Activated CD4-positive, alpha-beta T cell treated with anti-CD3 and anti-CD28 coated beads for 24 hours (primary cell): ENCODE measurements at regions not wholly inside any gene's neighbourhood (a gene's known extent, or its start where the extent isn't known, plus 50 kb on each side); places are given as distances from the start of the nearest gene placed in this dataset.
"Not testable (repeated sequence)": the region's sequence is repeated elsewhere in the genome, so short reads cannot be mapped to it uniquely, and the experiment has no call there.

Experiments
- DNase-seq, 2 donors: peaks; one replicate each; pipeline ENCODE4 v3.0.0-alpha.2; 2020; ENCODE audit warnings: low read depth in 2 of 2

DNA sequence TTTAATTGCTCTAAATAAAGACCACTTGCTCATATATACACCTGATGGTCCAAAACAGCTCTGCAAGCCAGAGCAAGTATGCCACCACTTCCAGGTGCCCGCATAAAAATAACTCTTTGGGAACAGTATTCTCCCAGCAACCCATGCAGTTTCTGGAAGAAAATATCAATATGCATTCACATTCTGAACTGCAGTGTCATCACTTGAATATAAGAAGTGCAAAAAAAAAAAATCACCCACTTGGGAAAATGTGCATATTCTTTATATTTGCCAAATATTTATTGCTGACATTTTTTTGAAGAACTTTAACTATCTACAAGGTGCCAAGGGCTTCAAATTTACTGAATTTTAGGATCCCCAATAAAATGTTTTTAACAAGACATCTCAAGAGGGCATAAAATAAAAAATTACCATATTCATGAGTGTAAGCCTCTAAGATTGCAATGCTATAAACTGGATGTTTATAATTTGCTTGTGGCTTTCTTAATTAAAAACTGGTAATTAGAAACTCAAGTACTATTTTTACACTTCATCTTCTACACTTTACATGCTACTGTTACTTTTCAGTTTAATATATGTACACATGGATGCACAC is 360.6 kb upstream of the HNRNPA3 start:
- DNase-seq = no peak

DNA sequence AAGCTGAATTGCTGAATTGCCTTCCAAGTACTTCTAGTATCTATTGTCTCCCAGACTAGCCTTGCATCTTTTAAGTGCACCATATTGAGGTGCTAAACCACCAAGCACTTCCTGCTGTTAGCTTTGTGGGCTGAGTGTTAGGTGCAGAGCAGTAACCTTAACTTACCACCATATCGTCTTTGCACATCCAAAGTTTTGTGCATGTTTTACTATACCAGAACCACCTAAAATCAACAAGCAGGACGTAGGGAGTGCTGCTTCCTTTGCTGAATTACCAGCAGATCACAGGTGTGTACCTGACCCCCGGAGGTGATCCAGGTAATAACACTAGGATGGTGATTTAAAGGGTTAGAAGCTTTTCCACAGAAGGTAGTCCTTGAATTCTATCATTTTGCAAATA is 359.9 kb upstream of the HNRNPA3 start:
- no peak for DNase-seq

DNA sequence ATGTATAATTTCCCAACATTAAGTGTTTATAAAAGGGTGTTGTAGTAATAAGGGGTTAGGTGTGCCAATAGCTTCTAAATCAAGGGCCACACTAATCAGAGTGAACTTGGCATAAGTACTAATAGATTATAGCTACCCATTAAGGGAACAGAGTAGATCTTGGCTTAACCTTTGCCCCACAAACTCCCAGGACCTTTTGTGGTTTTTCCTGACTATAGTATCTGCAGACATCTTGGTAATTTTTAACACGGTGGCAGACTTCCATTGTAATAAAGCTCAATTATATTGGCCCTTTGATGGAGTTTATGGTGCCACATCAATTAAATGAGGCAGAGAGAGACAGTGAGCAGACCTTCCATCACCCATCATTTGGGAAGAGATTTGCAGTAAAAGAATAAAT is 358.5 kb upstream of the HNRNPA3 start:
- DNase-seq = no peak

DNA sequence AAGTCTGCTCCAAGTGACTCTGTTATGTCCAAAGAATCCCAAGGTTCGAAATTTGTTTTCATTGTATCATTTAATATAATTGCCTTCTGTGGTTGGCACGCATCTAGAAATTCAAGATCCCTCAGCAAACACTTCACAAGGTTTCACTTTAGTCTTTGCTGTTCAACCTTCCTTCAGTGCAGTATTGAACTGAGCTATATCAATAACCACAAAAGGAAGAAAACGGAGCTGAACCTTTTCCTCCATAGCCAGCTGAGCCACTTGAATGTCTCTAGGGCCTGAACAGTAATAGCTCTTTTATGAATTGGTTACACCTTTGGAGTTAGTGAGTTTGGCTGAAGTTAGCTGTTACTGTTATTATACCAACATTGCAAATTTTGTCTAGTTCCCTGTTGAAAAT is 357.7 kb upstream of the HNRNPA3 start:
- no peak for DNase-seq

DNA sequence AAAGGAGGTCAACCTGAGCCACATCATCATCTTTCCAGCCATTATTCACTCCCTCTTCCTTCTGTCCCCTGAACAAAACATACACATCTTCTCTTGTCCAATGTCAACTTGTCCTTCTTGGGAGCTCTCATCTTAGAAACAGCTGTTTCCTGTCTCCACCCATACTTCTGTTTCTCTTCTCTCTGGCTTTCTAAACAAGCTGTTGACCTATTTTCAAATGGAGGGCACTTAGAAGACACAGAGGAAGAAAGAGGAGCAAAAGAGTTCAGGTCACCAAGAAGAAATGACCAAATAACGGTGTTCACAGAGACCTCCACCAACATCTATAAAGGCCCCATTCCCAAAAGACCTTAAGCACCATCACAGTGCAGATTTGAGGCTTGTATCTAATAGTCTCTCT is 355.9 kb upstream of the HNRNPA3 start:
- no peak for DNase-seq

DNA sequence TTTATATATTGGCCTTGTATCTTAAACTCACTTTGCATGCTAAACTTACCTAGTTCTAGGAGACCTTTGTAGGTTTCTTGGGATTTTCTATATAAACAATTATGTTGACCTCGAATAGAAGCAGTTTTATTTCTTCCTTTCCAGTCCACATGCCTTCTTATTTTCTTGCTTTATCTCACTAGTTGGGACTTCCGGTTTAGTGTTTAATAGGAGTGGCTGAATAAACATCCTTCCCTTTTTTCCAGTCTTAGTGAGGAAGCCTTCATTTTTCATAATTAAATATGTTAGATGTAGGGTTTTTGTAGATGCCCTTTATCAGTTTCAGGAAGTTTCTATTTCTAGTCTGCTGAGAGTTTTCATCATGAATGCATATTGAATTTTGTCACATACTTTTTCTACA is 347.3 kb upstream of the HNRNPA3 start:
- DNase-seq = no peak

DNA sequence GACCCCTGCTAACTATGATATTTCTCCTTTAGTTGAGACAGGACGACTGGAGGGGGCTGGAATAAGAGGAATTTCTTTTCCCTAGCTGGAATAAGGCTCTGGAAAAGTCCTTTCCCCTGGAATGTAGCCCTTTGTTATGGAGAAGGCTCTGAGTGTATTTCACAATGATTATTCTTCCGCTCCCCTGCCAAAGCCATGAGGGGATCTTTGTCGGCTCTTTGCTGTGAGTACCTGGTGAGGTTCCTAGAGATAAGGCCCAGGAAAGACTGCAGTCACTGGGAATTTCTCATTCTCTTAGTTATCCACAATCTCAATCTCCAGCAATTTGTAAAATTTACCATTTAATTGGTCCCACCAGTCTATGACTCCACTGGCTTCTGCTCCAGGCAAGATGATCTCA is 340.2 kb upstream of the HNRNPA3 start:
- DNase-seq = no peak

DNA sequence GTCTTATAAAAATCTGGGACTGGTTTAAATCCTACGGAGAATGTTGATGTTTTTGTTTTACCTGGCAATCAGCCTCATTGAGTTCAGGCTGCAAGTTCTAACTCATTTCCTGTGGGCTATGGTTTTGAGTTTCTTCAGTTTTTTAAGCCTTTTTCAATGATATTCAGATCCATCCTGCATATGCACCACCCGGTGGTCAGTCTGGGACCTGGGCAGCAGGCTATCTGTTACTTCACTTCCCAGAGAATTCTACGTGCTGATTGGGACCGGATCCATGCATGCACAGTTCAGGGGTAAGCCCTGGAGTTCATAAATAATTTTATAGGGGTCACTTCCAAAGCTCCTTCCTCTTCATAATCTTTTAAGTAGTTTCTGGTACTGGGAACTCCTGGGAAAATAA is 339.2 kb upstream of the HNRNPA3 start:
- DNase-seq = no peak

DNA sequence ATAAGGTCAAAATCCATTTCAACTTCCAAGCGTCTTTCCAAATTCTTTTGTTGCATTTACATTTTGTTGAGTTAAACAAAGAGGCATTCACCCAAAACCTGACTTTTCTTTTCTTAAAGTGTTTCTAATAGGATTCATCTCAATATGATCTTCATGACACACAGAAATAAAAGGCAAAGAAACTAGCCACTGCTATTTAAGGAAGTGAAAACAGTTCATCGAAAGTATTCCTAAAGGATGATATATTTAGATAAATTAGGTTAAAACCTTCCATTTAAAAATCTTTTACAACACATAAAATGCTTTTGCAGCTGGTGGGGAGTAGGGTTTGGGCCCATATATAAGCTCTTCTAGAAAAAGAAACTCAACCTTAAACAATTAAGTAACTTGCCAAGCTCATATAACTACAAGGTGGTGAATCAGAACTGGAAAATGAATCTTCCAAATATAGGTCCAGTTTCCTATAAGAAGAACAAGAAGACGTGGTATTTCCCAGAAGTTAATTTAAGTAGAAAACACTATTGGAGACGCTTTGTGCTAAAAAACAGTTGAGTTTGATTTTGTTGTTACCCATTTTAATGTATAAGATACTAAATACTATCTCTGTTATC is 336.0 kb upstream of the HNRNPA3 start:
- DNase-seq = no peak

DNA sequence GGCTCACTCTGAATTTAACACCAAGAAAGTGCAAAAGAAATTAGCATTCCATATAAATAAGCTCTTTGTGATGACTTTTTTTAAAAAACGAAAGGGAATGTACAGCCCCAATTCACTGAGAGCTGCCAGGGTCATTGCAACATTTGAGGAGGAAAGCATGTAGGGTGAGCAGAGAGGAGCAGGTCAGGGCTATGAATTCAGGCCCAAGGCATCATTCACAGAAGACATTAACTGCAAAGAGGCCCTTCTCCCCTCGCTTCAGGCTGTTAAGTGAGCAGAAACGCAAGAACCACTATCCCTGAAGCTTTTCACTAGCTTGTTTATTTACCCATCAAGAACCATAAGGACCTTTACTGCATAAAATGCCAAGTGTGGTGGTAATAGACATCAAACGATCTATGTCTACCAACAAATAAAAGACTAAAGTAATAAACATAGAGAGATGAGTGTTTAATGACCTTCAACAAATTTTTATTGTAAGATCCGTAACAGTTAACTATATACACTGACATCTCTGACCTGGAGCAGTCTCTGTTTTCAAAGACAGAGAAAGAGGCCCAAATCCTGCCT is 333.1 kb upstream of the HNRNPA3 start:
- DNase-seq = no peak

DNA sequence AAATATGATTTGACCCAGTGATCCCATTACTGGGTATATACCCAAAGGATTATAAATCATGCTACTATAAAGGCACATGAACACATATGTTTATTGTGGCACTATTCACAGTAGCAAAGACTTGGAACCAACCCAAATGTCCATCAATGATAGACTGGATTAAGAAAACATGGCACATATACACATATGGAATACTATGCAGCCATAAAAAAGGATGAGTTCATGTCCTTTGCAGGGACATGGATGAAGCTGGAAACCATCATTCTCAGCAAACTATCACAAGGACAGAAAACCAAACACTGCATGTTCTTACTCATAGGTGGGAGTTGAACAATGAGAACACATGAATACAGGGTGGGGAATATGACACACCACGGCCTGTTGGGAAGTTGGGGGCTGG is 330.5 kb upstream of the HNRNPA3 start:
- DNase-seq = not testable (repeated sequence)

DNA sequence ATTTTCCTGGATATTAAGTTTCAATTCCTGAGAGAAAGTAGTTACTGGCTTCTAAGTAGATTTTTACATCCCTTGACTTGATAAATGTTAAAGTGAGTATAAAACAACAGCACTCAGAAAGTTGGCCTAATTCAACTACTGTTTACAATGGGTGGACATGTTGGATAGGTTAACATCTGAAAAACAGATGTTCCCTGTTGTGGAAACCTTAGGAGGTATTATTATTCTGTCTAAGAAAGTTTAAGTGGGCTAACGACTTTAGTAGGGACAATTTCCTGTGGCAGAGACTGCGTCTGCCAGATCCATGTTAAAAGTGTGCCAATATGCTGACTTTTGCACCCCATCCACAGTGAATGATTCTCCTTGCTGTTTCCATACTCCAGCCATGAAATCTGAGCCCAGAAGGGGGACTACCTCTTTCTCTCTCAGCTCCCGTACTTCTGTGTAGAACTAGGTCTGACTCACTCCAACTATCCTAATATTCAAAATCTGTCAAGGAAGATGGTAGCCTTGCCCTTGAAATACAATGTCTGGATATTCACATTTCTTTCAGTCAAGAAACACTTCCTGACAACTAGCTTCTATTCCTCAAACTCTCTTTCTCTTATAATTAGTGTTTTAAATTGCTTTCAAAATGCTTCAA is 327.5 kb upstream of the HNRNPA3 start:
- DNase-seq = no peak

DNA sequence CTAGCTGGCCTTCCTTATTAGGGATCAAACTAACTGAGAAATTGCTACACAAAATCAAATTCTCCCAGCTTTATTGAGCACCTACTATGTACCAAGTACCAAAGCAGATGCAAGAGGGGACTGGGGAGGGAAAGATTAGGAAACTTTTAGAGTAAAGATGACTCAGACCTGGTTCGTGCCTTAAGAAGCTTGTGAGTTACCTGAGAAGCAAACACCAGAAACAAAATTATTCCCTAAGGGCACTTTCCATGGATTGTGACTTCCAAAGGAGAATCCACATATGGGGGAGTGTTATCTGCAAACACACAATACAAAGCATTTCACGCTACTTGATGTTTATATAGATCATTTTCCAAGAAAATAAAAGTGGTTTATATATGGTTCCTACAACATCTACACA is 326.9 kb upstream of the HNRNPA3 start:
- no peak for DNase-seq

DNA sequence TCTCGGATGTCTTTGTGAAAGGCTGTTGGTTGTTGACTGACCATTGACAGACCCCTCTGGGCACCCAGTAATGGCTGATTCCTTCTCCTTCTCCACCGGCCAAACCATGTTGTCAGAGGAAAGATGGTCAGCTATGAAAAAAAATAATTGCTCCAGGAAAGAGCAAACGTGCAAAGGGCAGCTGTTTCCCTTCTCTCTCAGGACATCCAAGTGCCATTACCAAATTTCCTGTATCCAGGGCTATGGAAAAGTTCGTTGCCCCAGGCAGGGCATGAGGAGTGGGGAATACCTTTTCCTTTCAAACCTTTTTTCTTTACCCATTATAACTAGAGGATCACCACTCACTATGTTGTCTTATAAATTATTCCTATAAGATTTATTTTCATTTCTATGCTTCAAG is 321.5 kb upstream of the HNRNPA3 start:
- DNase-seq = no peak

DNA sequence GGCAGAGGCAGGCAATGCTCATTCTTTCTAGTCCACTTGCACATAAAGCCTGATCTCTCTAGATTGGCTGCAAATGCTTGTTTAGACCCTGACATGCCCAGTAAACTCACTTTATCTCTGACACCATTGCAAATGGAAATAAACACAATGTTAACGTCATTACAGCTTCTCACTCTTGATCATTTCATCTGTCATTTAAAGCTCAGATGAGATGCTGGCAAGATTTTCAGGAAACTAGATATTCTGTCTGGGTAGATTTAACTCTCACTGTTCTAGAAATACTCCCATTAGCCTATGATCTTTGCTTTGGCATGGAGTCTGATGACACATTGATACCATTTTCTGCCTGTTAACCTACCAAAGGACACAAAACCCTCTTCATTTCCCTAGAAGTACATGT is 320.7 kb upstream of the HNRNPA3 start:
- DNase-seq = no peak

DNA sequence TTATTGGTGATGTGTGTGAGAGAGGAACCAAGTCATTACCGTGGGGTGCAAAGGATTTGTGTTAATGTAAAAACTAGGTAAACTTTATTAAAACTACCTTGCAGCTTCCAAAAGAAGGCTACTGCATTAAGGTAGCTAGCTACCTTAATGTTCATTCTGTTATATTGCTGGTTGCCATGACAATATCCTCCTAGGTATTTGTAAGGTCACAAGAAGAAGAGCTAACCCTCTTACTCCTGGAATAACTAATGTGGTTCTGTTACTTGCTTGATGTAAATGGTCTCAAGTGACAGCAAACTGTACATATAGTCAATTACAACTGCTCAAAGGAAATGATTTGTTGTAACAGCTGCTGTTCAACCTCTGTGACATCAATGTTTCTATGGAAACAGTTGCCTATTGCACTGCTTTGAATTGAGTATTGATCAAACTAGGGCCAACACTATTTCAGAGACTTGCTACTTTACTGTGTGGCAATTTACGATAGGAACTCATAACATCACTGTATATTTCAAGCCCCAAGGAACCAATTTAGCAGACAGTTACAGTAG is 319.8 kb upstream of the HNRNPA3 start:
- no peak for DNase-seq

DNA sequence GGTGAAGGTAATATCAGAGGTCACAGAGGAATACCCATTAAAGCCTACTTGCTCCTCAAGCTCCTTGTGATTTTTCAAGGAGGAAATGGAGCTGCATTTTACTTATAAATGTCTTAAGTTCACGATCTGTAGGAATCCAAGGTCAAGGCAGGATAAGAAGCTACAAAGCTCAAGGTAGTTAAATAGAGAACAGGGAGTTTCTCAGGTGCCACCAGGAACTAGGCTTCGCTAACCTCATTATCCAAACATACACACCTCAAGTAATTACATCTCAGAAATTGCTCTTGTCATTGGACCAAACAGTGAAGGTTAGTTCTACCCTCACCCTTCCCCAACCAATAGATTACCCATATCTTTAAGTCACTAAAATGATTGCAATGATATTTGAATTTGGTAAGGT is 317.4 kb upstream of the HNRNPA3 start:
- DNase-seq = no peak

DNA sequence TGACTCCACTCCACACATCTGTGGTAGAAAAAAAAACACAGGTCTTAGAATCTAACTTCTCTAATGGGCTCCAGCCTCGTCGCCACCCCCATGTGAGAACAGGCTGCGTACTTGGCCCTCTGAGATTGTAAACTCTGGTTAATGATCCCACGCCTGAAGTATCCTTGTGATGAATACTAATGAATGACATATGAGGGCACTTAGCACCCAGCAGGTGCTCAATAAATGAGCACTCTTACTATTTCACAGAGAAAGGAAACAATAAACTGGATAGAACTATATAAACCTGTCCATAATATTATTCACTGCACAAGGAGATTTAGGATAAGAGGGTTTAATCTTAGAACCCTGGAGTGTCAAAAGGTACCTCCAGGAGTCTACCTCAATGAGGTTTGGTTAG is 310.1 kb upstream of the HNRNPA3 start:
- DNase-seq = no peak

DNA sequence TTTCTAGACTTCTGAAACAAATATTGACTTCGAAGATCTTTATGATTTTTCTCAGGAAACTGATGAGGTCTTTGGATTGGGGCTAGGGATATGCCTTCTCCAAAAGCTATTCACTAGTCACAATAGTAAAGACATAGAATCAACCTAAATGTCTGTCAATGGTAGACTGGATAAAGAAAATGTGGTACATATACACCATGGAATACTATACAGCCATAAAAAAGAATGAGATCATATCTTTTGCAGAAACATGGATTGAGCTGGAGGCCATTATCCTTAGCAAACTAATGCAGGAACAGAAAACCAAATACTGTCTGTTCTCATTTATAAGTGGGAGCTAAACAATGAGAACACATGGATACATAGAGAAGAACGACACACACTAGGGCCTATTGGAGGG is 308.5 kb upstream of the HNRNPA3 start:
- DNase-seq = not testable (repeated sequence)

DNA sequence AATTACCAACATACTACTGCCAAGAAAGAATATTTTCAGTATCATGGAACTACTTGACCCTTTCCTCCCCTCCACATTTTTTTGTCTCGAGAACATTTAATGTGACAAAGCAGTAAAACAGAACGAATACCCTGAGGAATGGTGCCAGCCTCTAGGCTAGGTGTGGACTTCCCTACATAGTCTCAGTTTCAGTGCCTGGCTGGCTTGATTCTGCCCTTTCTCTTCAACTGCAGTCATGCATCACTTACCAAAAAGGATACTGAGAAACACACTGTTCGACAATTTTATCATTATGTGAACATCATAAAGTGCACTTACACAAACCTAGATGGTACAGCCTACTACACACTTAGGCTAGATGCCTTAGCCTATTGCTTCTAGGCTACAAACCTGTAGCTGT is 305.3 kb upstream of the HNRNPA3 start:
- no peak for DNase-seq

DNA sequence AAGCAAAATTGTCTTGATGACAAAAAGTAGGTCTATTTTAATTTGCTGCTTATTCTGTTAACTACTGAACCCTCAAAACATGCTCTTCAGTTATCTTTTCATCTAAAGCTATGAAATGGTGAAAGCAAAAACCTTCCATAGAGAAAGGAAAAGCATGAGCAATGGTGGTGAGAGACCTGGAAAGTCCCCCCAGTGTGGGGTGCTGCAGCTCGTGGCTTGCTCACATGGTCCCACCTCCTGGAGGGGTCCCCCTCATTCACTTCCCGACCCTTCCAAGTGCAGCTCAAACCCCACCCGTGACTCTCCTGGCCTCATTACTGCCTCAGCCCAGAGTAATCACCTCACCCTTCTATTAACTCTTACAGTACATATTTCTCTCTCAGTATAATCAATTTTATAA is 301.8 kb upstream of the HNRNPA3 start:
- no peak for DNase-seq

DNA sequence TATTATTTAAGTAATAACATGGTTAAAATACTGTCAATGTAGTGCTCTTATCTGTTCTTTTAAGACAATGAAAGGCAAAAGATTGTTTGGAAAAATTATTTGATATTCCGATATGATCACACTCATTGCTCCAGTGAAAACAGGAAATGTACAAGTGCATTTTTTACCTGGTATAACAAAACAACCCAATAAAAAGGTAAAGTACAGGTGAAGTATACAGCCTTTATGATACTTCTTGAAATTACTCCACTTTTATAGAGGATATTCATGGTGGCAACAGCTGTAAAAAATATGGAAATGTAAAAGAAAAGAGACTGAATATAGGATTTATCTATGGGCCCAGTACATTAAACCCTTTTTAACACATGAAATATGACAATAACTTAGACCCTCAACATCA is 298.6 kb upstream of the HNRNPA3 start:
- DNase-seq = no peak

DNA sequence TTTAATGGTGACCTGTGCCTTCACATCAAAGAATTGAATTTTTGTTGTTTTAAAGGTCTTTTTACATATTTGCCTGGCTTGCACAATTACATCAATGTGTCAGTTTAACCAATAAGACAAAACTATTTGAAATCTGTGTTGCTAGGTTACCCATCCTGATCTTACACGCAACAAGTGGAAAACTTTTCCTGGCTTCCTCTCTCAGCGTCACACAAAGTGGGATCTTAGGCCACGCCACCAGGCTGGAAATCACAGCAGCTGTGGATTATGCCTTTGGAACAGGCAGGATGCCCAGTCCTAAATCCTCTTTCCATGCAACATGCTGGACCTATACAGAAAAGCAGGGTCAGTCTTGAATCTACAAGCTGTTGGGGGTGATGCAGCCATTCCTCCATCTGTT is 298.2 kb upstream of the HNRNPA3 start:
- DNase-seq = no peak
